GM23338 (cell line): ENCODE measurements at regions not wholly inside any gene's neighbourhood (a gene's known extent, or its start where the extent isn't known, plus 50 kb on each side); places are given as distances from the start of the nearest gene placed in this dataset.

ENCODE experiments used
- ATAC-seq: fragments of 200-7000 bp; cut with Tn5 transposase; 3 replicates; pipeline ENCODE4 v1.9.1; 2020
- DNase-seq: peaks from one replicate; pipeline ENCODE4 v3.0.0-alpha.2; 2015; ENCODE audit warnings: low spot score
- H2AFZ ChIP-seq: fragments of 200-600 bp; sonication (generic); 2 replicates; pipeline ENCODE4 v1.8.0; 2016; ENCODE audit warnings: antibody characterized with exemption, mild to moderate bottlenecking, moderate library complexity
- H3F3A ChIP-seq: fragments of 200-600 bp; sonication (generic); replicated peaks from 2 replicates; pipeline ENCODE4 v1.8.0; 2017; ENCODE audit warnings: antibody characterized with exemption, mixed run types, low read depth
- H3K27ac ChIP-seq: fragments of 200-600 bp; sonication (generic); 2 replicates; pipeline ENCODE4 v1.6.1; 2016; ENCODE audit warnings: low read depth
- H3K27me3 ChIP-seq: fragments of 200-600 bp; sonication (generic); 2 replicates; pipeline ENCODE4 v1.8.0; 2016; ENCODE audit warnings: mild to moderate bottlenecking, mixed run types, moderate library complexity; ENCODE audit not compliant: insufficient read depth
- H3K36me3 ChIP-seq: fragments of 200-600 bp; sonication (generic); 2 replicates; pipeline ENCODE4 v1.8.0; 2016; ENCODE audit warnings: mild to moderate bottlenecking; ENCODE audit not compliant: insufficient read depth
- H3K4me1 ChIP-seq: fragments of 200-600 bp; sonication (generic); 2 replicates; pipeline ENCODE4 v1.8.0; 2016; ENCODE audit warnings: mild to moderate bottlenecking, moderate library complexity; ENCODE audit not compliant: insufficient read depth
- H3K4me2 ChIP-seq: fragments of 200-600 bp; sonication (generic); 2 replicates; pipeline ENCODE4 v1.7.1; 2017; ENCODE audit warnings: mixed run types
- H3K4me3 ChIP-seq: fragments of 200-600 bp; sonication (generic); 2 replicates; pipeline ENCODE4 v1.6.1; 2016; ENCODE audit warnings: mixed run types
- H3K79me2 ChIP-seq: fragments of 200-600 bp; sonication (generic); replicated peaks from 2 replicates; pipeline ENCODE4 v1.8.0; 2017; ENCODE audit warnings: mild to moderate bottlenecking; ENCODE audit not compliant: insufficient read depth
- H3K9me2 ChIP-seq: fragments of 200-600 bp; sonication (generic); 2 replicates; pipeline ENCODE4 v1.8.0; 2017; ENCODE audit not compliant: insufficient read depth
- H4K20me1 ChIP-seq: fragments of 200-600 bp; sonication (generic); replicated peaks from 2 replicates; pipeline ENCODE4 v1.8.0; 2017; ENCODE audit warnings: mild to moderate bottlenecking; ENCODE audit not compliant: insufficient read depth
- H3K27ac Mint-ChIP-seq: 2 replicates; pipeline ENCODE4 v1.8.0; 2020; ENCODE audit warnings: inconsistent platforms, mild to moderate bottlenecking, moderate library complexity, mixed read lengths
- H3K27me3 Mint-ChIP-seq: 3 replicates; pipeline ENCODE4 v1.8.0; 2022; ENCODE audit warnings: low read depth, mild to moderate bottlenecking, moderate library complexity, mixed read lengths, inconsistent platforms; ENCODE audit not compliant: insufficient read depth, poor library complexity
- H3K36me3 Mint-ChIP-seq: 3 replicates; pipeline ENCODE4 v1.8.0; 2021; ENCODE audit warnings: low read depth, mild to moderate bottlenecking, inconsistent platforms, moderate library complexity, mixed read lengths
- H3K4me1 Mint-ChIP-seq: 3 replicates; pipeline ENCODE4 v1.8.0; 2020; ENCODE audit warnings: mild to moderate bottlenecking, inconsistent platforms, mixed read lengths
- H3K4me3 Mint-ChIP-seq: 3 replicates; pipeline ENCODE4 v1.8.0; 2021; ENCODE audit warnings: moderate library complexity, mild to moderate bottlenecking, inconsistent platforms, mixed read lengths
- H3K9me3 Mint-ChIP-seq: 3 replicates; pipeline ENCODE4 v1.8.0; 2020; ENCODE audit warnings: moderate library complexity, mild to moderate bottlenecking, inconsistent platforms, mixed read lengths
- CREB1 ChIP-seq: fragments of 250-450 bp; sonication (Bioruptor Pico); IDR thresholded peaks from 2 replicates; pipeline ENCODE4 v1.5.0; 2020; ENCODE audit warnings: low read depth, mild to moderate bottlenecking, moderate library complexity
- ETS1 ChIP-seq: IDR thresholded peaks from 2 replicates; pipeline ENCODE4 v1.6.1; 2016; ENCODE audit warnings: antibody characterized with exemption
- EZH2phosphoT487 ChIP-seq: fragments of 200-600 bp; sonication (generic); IDR thresholded peaks from one replicate; pipeline ENCODE4 v1.8.1; 2018; ENCODE audit warnings: antibody characterized with exemption; ENCODE audit not compliant: unreplicated experiment
- JUNB ChIP-seq: IDR thresholded peaks from one replicate; pipeline ENCODE4 v1.6.1; 2016; ENCODE audit warnings: antibody characterized with exemption; ENCODE audit not compliant: unreplicated experiment
- NANOG ChIP-seq: IDR thresholded peaks from 2 replicates; pipeline ENCODE4 v1.6.1; 2016; ENCODE audit warnings: antibody characterized with exemption, borderline replicate concordance
- POLR2AphosphoS5 ChIP-seq: IDR thresholded peaks from 2 replicates; pipeline ENCODE4 v1.6.1; 2016; ENCODE audit warnings: antibody characterized with exemption, low read depth
- STAT1 ChIP-seq: IDR thresholded peaks from one replicate; pipeline ENCODE4 v1.6.1; 2016; ENCODE audit warnings: antibody characterized with exemption; ENCODE audit not compliant: unreplicated experiment
- ZNF114 ChIP-seq: fragments of 250-450 bp; sonication (Bioruptor Pico); IDR thresholded peaks from 2 replicates; pipeline ENCODE4 v1.5.0; 2020; ENCODE audit warnings: mild to moderate bottlenecking, moderate library complexity
- ZNF331 ChIP-seq: fragments of 250-450 bp; sonication (Bioruptor Pico); IDR thresholded peaks from 2 replicates; pipeline ENCODE4 v1.5.0; 2020; ENCODE audit warnings: low read depth, mild to moderate bottlenecking, moderate library complexity
- ZNF462 ChIP-seq: fragments of 250-450 bp; sonication (Bioruptor Pico); IDR thresholded peaks from 2 replicates; pipeline ENCODE4 v1.5.0; 2020; ENCODE audit warnings: mild to moderate bottlenecking, moderate library complexity

GRCh38 chr2:193377789-193378188 lies 1183.1 kb upstream of the TMEFF2 start (continued):
- no peak for TF ChIP-seq ZNF462
- TF ChIP-seq NANOG = no peak
- no peak for TF ChIP-seq EZH2phosphoT487
- TF ChIP-seq ZNF114 (CRISPR knock-in tag) = no peak

- Histone ChIP-seq H3F3A (no peaks in the 10 kb centered on the region), H3K27me3 (no peaks in the 10 kb centered on the region), H3K4me3 (no peak overlapping the region), H3K27ac (no peak overlapping the region), H3K4me2 (no peak overlapping the region), H3K4me1 (no peaks in the 10 kb centered on the region), H4K20me1 (no peaks in the 10 kb centered on the region), H3K36me3 (no peaks in the 10 kb centered on the region), H3K79me2 (no peaks in the 10 kb centered on the region), H2AFZ (no peak overlapping the region), H3K9me2 (no peaks in the 10 kb centered on the region)
- no peaks in the 10 kb centered on the region for H3K4me1 Mint-ChIP-seq
- H3K36me3 Mint-ChIP-seq = no peaks in the 10 kb centered on the region
- no peak overlapping the region for H3K4me3 Mint-ChIP-seq
- DNase-seq (no peak), ATAC-seq (no peak)
- no peaks in the 10 kb centered on the region for H3K9me3 Mint-ChIP-seq
- no peak overlapping the region for H3K27ac Mint-ChIP-seq
- no peaks in the 10 kb centered on the region for H3K27me3 Mint-ChIP-seq
- TF ChIP-seq ETS1 (no peak), ZNF331 (no peak), STAT1 (no peak), CREB1 (no peak), JUNB (no peak), POLR2AphosphoS5 (no peak), ZNF462 (no peak), NANOG (no peak)
Observed at GRCh38 chr2:193373120-193373519, 1178.4 kb upstream of the TMEFF2 start.
